ENCODE measurements at regions not wholly inside any gene's neighbourhood (a gene's known extent, or its start where the extent isn't known, plus 50 kb on each side); places are given as distances from the start of the nearest gene placed in this dataset.

DNA sequence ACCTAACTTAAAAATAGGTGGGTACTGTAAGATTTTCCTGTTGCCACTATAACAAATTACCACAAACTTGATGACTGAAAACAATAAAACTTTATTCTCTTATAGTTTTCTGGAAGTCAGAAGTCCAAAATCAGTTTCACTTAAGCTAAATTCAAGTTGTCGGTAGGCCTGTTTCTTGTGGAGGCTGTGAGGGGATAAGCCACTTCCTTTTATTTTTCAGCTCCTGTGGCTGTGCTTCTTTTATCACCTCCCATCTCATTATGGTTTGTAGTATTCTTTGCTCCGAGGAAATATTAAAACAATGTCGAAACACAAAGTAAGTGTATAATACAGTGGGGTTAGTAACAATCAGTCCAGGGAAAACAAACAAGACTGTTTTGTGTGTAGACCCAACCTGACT is 610.5 kb upstream of the TECRL start:
- TF ChIP-seq, protein P1, sequence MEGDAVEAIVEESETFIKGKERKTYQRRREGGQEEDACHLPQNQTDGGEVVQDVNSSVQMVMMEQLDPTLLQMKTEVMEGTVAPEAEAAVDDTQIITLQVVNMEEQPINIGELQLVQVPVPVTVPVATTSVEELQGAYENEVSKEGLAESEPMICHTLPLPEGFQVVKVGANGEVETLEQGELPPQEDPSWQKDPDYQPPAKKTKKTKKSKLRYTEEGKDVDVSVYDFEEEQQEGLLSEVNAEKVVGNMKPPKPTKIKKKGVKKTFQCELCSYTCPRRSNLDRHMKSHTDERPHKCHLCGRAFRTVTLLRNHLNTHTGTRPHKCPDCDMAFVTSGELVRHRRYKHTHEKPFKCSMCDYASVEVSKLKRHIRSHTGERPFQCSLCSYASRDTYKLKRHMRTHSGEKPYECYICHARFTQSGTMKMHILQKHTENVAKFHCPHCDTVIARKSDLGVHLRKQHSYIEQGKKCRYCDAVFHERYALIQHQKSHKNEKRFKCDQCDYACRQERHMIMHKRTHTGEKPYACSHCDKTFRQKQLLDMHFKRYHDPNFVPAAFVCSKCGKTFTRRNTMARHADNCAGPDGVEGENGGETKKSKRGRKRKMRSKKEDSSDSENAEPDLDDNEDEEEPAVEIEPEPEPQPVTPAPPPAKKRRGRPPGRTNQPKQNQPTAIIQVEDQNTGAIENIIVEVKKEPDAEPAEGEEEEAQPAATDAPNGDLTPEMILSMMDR (IDR thresholded peaks at IDR 0.05) = no peak
- no peak for TF ChIP-seq EZH2 (IDR thresholded peaks at IDR 0.05; ENCODE audit: borderline replicate concordance, insufficient read depth, low read depth, low read length, poor library complexity, severe bottlenecking)

Measured in B cell (primary cell).